Fibroblast of skin of right biceps (primary cell): ENCODE measurements at regions not wholly inside any gene's neighbourhood (a gene's known extent, or its start where the extent isn't known, plus 50 kb on each side); places are given as distances from the start of the nearest gene placed in this dataset.
A peak's percentile ranks its signal among the peaks of the same experiment; 100 is the strongest.
"Not testable (repeated sequence)": the region's sequence is repeated elsewhere in the genome, so short reads cannot be mapped to it uniquely, and the experiment has no call there.

Source experiments
- DNase-seq: peaks from one replicate; pipeline ENCODE4 v3.0.0-alpha.2; 2013

- DNase-seq = peak; percentile 48
Observed at GRCh38 chr14:71165121-71166031, 258.1 kb downstream of the PCNX1 start.

GRCh38 chr14:71166180-71166837, 259.1 kb downstream of the PCNX1 start:
- peak; percentile 83 for DNase-seq

- DNase-seq = not testable (repeated sequence)
Observed at GRCh38 chr14:71167325-71167950, 260.2 kb downstream of the PCNX1 start.

GRCh38 chr14:71168161-71168560, 260.9 kb downstream of the PCNX1 start:
- DNase-seq = not testable (repeated sequence)

GRCh38 chr14:71168564-71169427, 261.5 kb downstream of the PCNX1 start:
- DNase-seq = no peak

- no peak for DNase-seq
Observed at GRCh38 chr14:71169861-71170260, 262.6 kb downstream of the PCNX1 start.

- DNase-seq = no peak
Observed at GRCh38 chr14:71175491-71175890, 268.2 kb downstream of the PCNX1 start.

GRCh38 chr14:71179066-71179465, 271.8 kb downstream of the PCNX1 start:
- DNase-seq = no peak

GRCh38 chr14:71180397-71180796, 273.1 kb downstream of the PCNX1 start:
- no peak for DNase-seq

GRCh38 chr14:71181215-71182003, 274.1 kb downstream of the PCNX1 start:
- DNase-seq = no peak

GRCh38 chr14:71183876-71184689, 276.8 kb downstream of the PCNX1 start:
- no peak for DNase-seq

- no peak for DNase-seq
Observed at GRCh38 chr14:71185637-71186036, 278.4 kb downstream of the PCNX1 start.

GRCh38 chr14:71187633-71188356, 280.5 kb downstream of the PCNX1 start:
- DNase-seq = peak; percentile 58

GRCh38 chr14:71190770-71191374, 283.6 kb downstream of the PCNX1 start:
- no peak for DNase-seq

GRCh38 chr14:71193663-71194062, 286.4 kb downstream of the PCNX1 start:
- no peak for DNase-seq

GRCh38 chr14:71194251-71194650, 287.0 kb downstream of the PCNX1 start:
- DNase-seq = no peak

GRCh38 chr14:71196921-71197320, 289.7 kb downstream of the PCNX1 start:
- no peak for DNase-seq

- no peak for DNase-seq
Observed at GRCh38 chr14:71198687-71199086, 291.4 kb downstream of the PCNX1 start.

GRCh38 chr14:71201840-71202239, 294.6 kb downstream of the PCNX1 start:
- no peak for DNase-seq

GRCh38 chr14:71202881-71203280, 295.6 kb downstream of the PCNX1 start:
- DNase-seq = peak; percentile 58
